ENCODE measurements at regions not wholly inside any gene's neighbourhood (a gene's known extent, or its start where the extent isn't known, plus 50 kb on each side); places are given as distances from the start of the nearest gene placed in this dataset.

DNA sequence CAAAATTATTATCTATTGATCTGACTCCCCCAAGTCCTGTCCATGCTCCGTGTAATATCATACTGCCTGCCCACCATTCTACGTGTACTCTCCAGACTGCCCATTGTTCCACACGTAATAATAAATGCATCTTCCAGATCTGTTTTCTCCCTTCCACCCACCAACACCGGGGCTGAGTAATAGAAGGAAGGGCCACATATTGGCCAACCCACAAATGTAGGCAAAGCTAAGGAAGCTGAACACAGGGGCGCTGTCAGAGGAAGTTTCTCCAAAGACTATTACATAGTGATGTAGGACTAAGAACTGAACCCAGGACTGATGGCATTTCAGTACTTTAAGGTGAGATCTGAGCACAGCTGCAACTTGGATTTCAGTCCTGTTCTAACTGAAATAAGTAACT, 135.8 kb upstream of the GUCY1A1 start:
- TF ChIP-seq, protein P1, sequence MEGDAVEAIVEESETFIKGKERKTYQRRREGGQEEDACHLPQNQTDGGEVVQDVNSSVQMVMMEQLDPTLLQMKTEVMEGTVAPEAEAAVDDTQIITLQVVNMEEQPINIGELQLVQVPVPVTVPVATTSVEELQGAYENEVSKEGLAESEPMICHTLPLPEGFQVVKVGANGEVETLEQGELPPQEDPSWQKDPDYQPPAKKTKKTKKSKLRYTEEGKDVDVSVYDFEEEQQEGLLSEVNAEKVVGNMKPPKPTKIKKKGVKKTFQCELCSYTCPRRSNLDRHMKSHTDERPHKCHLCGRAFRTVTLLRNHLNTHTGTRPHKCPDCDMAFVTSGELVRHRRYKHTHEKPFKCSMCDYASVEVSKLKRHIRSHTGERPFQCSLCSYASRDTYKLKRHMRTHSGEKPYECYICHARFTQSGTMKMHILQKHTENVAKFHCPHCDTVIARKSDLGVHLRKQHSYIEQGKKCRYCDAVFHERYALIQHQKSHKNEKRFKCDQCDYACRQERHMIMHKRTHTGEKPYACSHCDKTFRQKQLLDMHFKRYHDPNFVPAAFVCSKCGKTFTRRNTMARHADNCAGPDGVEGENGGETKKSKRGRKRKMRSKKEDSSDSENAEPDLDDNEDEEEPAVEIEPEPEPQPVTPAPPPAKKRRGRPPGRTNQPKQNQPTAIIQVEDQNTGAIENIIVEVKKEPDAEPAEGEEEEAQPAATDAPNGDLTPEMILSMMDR (IDR thresholded peaks at IDR 0.05; ENCODE audit: insufficient read depth, low read length, missing control alignments) = no peak
- ChIA-PET CTCF (no interaction called here), POLR2A (no interaction called here)
- DNase-seq (ENCODE audit: low read depth, low spot score) = no peak
- H3K4me3 ChIP-seq (ENCODE audit: low read depth, low read length) = no peak overlapping the region

GRCh38 chr4:155530290-155530689, 136.4 kb upstream of the GUCY1A1 start:
- no peak for DNase-seq (ENCODE audit: low read depth, low spot score)
- ChIA-PET CTCF (no interaction called here), POLR2A (no interaction called here)
- TF ChIP-seq, protein P1 (IDR thresholded peaks at IDR 0.05; ENCODE audit: insufficient read depth, low read length, missing control alignments) = no peak
- no peak overlapping the region for H3K4me3 ChIP-seq (ENCODE audit: low read depth, low read length)

DNA sequence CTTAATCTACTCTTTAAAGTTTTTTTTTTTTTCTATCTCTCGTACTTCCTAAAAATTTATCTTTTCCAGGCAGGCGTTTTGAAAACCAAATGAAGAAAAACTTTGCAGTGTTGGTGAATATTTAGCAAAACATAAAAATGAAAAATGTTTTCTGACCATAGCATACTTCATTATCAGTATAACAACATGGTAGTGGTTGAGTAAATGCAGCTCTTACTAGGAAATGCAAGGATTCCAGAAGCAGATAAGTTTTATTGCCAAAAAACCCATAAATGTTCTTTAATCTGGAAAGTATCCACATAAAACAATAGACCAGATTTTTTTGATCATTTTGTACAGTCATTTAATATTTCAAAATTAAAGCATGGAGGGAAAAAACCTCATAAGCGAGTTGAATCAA, 136.9 kb upstream of the GUCY1A1 start:
- ChIA-PET CTCF (no interaction called here), POLR2A (no interaction called here)
- TF ChIP-seq, protein P1 (IDR thresholded peaks at IDR 0.05; ENCODE audit: insufficient read depth, low read length, missing control alignments) = no peak
- no peak for DNase-seq (ENCODE audit: low read depth, low spot score)
- H3K4me3 ChIP-seq (ENCODE audit: low read depth, low read length) = no peak overlapping the region

- POLR2A ChIA-PET = no interaction called here
- DNase-seq (ENCODE audit: low read depth, low spot score) = no peak
- H3K4me3 ChIP-seq (ENCODE audit: low read depth, low read length) = no peak overlapping the region
- TF ChIP-seq, protein P1 (IDR thresholded peaks at IDR 0.05; ENCODE audit: insufficient read depth, low read length, missing control alignments) = no peak
- CTCF ChIA-PET = no interaction called here
Observed at GRCh38 chr4:155529272-155529671, 137.4 kb upstream of the GUCY1A1 start.

DNA sequence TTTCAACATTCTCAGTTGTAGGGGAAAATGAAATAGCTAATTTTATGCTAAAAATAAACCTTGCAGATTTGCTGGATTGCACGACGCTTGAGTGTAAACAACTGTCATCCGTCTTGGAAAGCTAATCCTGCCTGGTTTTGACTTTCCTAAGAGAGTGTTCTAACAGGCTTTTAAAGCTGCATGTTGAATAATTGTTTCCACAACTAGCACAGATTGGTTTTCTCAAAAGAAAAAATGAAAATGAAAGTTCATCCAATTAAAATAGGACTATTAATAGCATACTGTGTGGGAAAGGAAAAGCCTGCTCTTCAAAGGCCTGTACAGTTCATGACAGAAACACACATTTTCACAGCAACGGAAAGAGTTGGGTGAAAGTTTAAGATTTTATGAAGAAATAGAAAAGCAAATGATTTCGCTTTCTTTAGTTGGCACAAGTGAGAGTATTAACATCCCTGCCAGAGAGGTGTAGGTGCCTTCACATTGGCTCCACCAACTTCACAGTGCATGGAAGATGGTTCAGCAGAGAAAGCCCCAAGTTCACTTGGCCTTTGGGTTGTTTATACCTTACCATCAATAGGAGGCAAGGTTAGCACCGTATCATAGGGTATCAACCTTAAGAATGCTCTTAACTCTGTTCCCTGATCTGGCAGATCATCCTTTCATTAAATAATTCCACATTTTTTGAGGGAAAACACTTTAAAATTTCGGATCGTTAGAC, 140.0 kb upstream of the GUCY1A1 start:
- TF ChIP-seq, protein P1 (IDR thresholded peaks at IDR 0.05; ENCODE audit: insufficient read depth, low read length, missing control alignments) = no peak
- H3K4me3 ChIP-seq (ENCODE audit: low read depth, low read length) = no peak overlapping the region
- DNase-seq (ENCODE audit: low read depth, low spot score) = no peak
- ChIA-PET POLR2A (no interaction called here), CTCF (no interaction called here)

DNA sequence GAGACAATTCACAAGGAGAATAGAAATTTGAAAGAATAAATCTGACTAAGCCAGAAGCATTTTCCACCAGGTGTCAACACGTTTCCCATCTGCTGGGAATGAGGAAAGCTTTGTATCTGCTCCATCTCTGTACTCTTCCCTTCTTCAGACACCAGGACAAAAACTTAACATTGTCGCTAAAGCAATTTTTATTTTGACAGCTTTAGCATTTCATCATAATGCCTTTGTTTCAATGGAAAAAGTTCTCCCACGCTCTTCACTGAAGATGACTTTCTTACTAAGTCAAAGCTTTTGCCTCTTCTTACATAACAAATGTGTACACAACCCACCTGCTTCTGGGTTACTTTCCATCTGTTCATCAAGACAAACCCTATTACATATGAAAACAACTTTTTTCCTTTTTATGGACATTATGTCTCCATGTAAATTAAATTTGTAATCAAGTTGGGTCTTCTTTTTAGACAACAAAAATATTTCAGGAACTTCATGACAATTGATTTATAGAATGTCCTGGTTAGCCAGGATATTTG, 141.7 kb upstream of the GUCY1A1 start:
- no peak overlapping the region for H3K4me3 ChIP-seq (ENCODE audit: low read depth, low read length)
- ChIA-PET CTCF (no interaction called here), POLR2A (no interaction called here)
- TF ChIP-seq, protein P1 (IDR thresholded peaks at IDR 0.05; ENCODE audit: insufficient read depth, low read length, missing control alignments) = no peak
- no peak for DNase-seq (ENCODE audit: low read depth, low spot score)
